ENCODE measurements at regions not wholly inside any gene's neighbourhood (a gene's known extent, or its start where the extent isn't known, plus 50 kb on each side); places are given as distances from the start of the nearest gene placed in this dataset.

DNA sequence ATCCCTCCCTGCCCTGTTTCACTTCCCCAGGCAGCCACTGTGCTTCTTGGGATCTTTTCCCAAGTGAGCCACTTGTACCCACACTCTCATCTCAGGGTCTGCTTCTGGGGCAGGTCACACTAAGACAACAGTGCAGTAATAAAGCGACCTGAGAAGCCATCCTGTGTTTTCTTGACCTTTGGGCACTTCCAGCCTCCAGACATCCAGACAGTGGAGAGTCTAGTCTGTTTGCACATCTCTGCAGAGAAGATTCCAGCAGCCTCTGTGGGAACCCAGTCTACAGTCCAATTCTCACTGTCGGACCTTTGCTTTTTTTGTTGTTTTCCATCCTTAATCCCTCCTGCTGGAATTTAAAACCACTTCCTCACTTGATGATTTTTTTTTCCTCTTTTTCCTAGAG, 50.3 kb upstream of the ATP6AP2 start:
- 50% methylated on average over 1 of the region's 2 CpGs for WGBS (ENCODE audit: insufficient coverage)
- intact Hi-C loops (cut with micrococcal nuclease): no loop called here
- no peak overlapping the region for H3K4me2 ChIP-seq (replicated peaks; ENCODE audit: low read depth, low read length, poor library complexity, severe bottlenecking)
- no peak overlapping the region for H2AFZ ChIP-seq (ENCODE audit: insufficient read depth, low read depth, low read length, poor library complexity, severe bottlenecking)
- H3K9me3 ChIP-seq (ENCODE audit: control extremely low read depth in 1 of 3, control insufficient read depth in 2 of 3, insufficient read depth in 1 of 3, low read length in 2 of 3): no peaks in the 10 kb centered on the region
- no peak overlapping the region for H3K27ac ChIP-seq (ENCODE audit: low read length in 2 of 2)
- no peaks in the 10 kb centered on the region for H3K4me1 Mint-ChIP-seq
- H3K27me3 ChIP-seq (replicated peaks in 1 of 4; ENCODE audit: control extremely low read depth in 1 of 4, control insufficient read depth in 3 of 4, insufficient read depth in 4 of 4, low read length in 3 of 4): no peaks in the 10 kb centered on the region
- POLR2A ChIA-PET: no interaction called here
- DNase-seq (no peak), ATAC-seq (ENCODE audit: low read depth) (no peak)
- no peak overlapping the region for H3K4me3 Mint-ChIP-seq
- H3K27me3 Mint-ChIP-seq: peaks cover 3% of the 10 kb centered on the region
- CTCF ChIA-PET: no interaction called here
- H3K79me2 ChIP-seq (ENCODE audit: control insufficient read depth, insufficient read depth, low read length): no peaks in the 10 kb centered on the region
- H3K9me3 Mint-ChIP-seq (ENCODE audit: insufficient read depth): no peaks in the 10 kb centered on the region
- H3K27ac Mint-ChIP-seq: no peak overlapping the region
- H3K9ac ChIP-seq (ENCODE audit: low read length): no peak overlapping the region
- no peak overlapping the region for H3K4me3 ChIP-seq (ENCODE audit: control extremely low read depth in 1 of 5, extremely low read depth in 1 of 5, insufficient read depth in 1 of 5, low read depth in 2 of 5, low read length in 4 of 5)
- TF ChIP-seq EZH2 (IDR thresholded peaks at IDR 0.05; ENCODE audit: borderline replicate concordance, insufficient read depth, low read depth, low read length, poor library complexity, severe bottlenecking) (no peak), CTCF (IDR thresholded peaks at IDR 0.05) (no peak)
- H4K20me1 ChIP-seq (ENCODE audit: control insufficient read depth, insufficient read depth, low read length, poor library complexity, severe bottlenecking): no peaks in the 10 kb centered on the region
- H3K36me3 ChIP-seq (replicated peaks in 1 of 2; ENCODE audit: control extremely low read depth in 1 of 2, control insufficient read depth in 1 of 2, extremely low read depth in 1 of 2, insufficient read depth in 2 of 2, low read length in 1 of 2): no peaks in the 10 kb centered on the region
- H3K4me1 ChIP-seq (ENCODE audit: control insufficient read depth in 2 of 2, insufficient read depth in 2 of 2, low read length in 2 of 2): no peaks in the 10 kb centered on the region

- H3K27me3 ChIP-seq (replicated peaks in 1 of 4; ENCODE audit: control extremely low read depth in 1 of 4, control insufficient read depth in 3 of 4, insufficient read depth in 4 of 4, low read length in 3 of 4): no peaks in the 10 kb centered on the region
- DNase-seq: no peak
- intact Hi-C loops (cut with micrococcal nuclease): no loop called here
- H3K27ac ChIP-seq (ENCODE audit: low read length in 2 of 2): no peak overlapping the region
- no CpG with 5 or more reads among the region's 3 CpGs for WGBS (ENCODE audit: insufficient coverage)
- Mint-ChIP-seq H3K27ac (no peak overlapping the region), H3K4me3 (no peak overlapping the region), H3K4me1 (no peaks in the 10 kb centered on the region), H3K9me3 (ENCODE audit: insufficient read depth) (no peaks in the 10 kb centered on the region), H3K27me3 (peaks cover 4% of the 10 kb centered on the region)
- H3K36me3 ChIP-seq (replicated peaks in 1 of 2; ENCODE audit: control extremely low read depth in 1 of 2, control insufficient read depth in 1 of 2, extremely low read depth in 1 of 2, insufficient read depth in 2 of 2, low read length in 1 of 2): no peaks in the 10 kb centered on the region
- H3K4me2 ChIP-seq (replicated peaks; ENCODE audit: low read depth, low read length, poor library complexity, severe bottlenecking): no peak overlapping the region
- H3K79me2 ChIP-seq (ENCODE audit: control insufficient read depth, insufficient read depth, low read length): no peaks in the 10 kb centered on the region
- no peak overlapping the region for H3K4me3 ChIP-seq (ENCODE audit: control extremely low read depth in 1 of 5, extremely low read depth in 1 of 5, insufficient read depth in 1 of 5, low read depth in 2 of 5, low read length in 4 of 5)
- H2AFZ ChIP-seq (ENCODE audit: insufficient read depth, low read depth, low read length, poor library complexity, severe bottlenecking): no peak overlapping the region
- CTCF ChIA-PET: interaction anchor here (0.6 kb wide), 1 partner anchor 727 kb away, joined by 3 read pairs; no protein-coding TSS in a partner anchor
- no peaks in the 10 kb centered on the region for H3K9me3 ChIP-seq (ENCODE audit: control extremely low read depth in 1 of 3, control insufficient read depth in 2 of 3, insufficient read depth in 1 of 3, low read length in 2 of 3)
- H3K4me1 ChIP-seq (ENCODE audit: control insufficient read depth in 2 of 2, insufficient read depth in 2 of 2, low read length in 2 of 2): no peaks in the 10 kb centered on the region
- no peaks in the 10 kb centered on the region for H4K20me1 ChIP-seq (ENCODE audit: control insufficient read depth, insufficient read depth, low read length, poor library complexity, severe bottlenecking)
- ATAC-seq (ENCODE audit: low read depth): no peak
- no peak for TF ChIP-seq EZH2 (IDR thresholded peaks at IDR 0.05; ENCODE audit: borderline replicate concordance, insufficient read depth, low read depth, low read length, poor library complexity, severe bottlenecking)
- TF ChIP-seq CTCF (IDR thresholded peaks at IDR 0.05): no peak
- POLR2A ChIA-PET: no interaction called here
- no peak overlapping the region for H3K9ac ChIP-seq (ENCODE audit: low read length)
These were observed 53.2 kb upstream of the ATP6AP2 start for GRCh38 chrX:40527543-40527942.
